ENCODE measurements at regions not wholly inside any gene's neighbourhood (a gene's known extent, or its start where the extent isn't known, plus 50 kb on each side); places are given as distances from the start of the nearest gene placed in this dataset.
"Not testable (repeated sequence)": the region's sequence is repeated elsewhere in the genome, so short reads cannot be mapped to it uniquely, and the experiment has no call there.

GRCh38 chr5:174491265-174491664 is 233.1 kb upstream of the MSX2 start:
- DNase-seq (ENCODE audit: low spot score): no peak

GRCh38 chr5:174491761-174492350 is 232.5 kb upstream of the MSX2 start:
- DNase-seq (ENCODE audit: low spot score): no peak

- DNase-seq (ENCODE audit: low spot score): no peak
Measured at GRCh38 chr5:174493530-174493929, 230.9 kb upstream of the MSX2 start.

- DNase-seq (ENCODE audit: low spot score): not testable (repeated sequence)
Measured at GRCh38 chr5:174497939-174498338, 226.4 kb upstream of the MSX2 start.

- not testable (repeated sequence) for DNase-seq (ENCODE audit: low spot score)
Measured at GRCh38 chr5:174498575-174498974, 225.8 kb upstream of the MSX2 start.

- DNase-seq (ENCODE audit: low spot score): no peak
Measured at GRCh38 chr5:174500636-174501035, 223.7 kb upstream of the MSX2 start.

- no peak for DNase-seq (ENCODE audit: low spot score)
Measured at GRCh38 chr5:174501461-174502069, 222.8 kb upstream of the MSX2 start.

- no peak for DNase-seq (ENCODE audit: low spot score)
Measured at GRCh38 chr5:174503086-174503460, 221.3 kb upstream of the MSX2 start.

GRCh38 chr5:174503461-174504265 is 220.7 kb upstream of the MSX2 start:
- DNase-seq (ENCODE audit: low spot score): no peak

- DNase-seq (ENCODE audit: low spot score): no peak
Measured at GRCh38 chr5:174504266-174504726, 220.1 kb upstream of the MSX2 start.

GRCh38 chr5:174505621-174506020 is 218.8 kb upstream of the MSX2 start:
- no peak for DNase-seq (ENCODE audit: low spot score)

GRCh38 chr5:174510782-174511453 is 213.5 kb upstream of the MSX2 start:
- DNase-seq (ENCODE audit: low spot score): not testable (repeated sequence)

GRCh38 chr5:174511714-174512253 is 212.6 kb upstream of the MSX2 start:
- DNase-seq (ENCODE audit: low spot score): no peak

- DNase-seq (ENCODE audit: low spot score): no peak
Measured at GRCh38 chr5:174514325-174514724, 210.1 kb upstream of the MSX2 start.

- no peak for DNase-seq (ENCODE audit: low spot score)
Measured at GRCh38 chr5:174514983-174515394, 209.4 kb upstream of the MSX2 start.

- DNase-seq (ENCODE audit: low spot score): no peak
Measured at GRCh38 chr5:174516741-174517140, 207.6 kb upstream of the MSX2 start.

- no peak for DNase-seq (ENCODE audit: low spot score)
Measured at GRCh38 chr5:174518512-174518911, 205.9 kb upstream of the MSX2 start.

- DNase-seq (ENCODE audit: low spot score): no peak
Measured at GRCh38 chr5:174520420-174521396, 203.7 kb upstream of the MSX2 start.

GRCh38 chr5:174521449-174521848 is 202.9 kb upstream of the MSX2 start:
- DNase-seq (ENCODE audit: low spot score): no peak

GRCh38 chr5:174522480-174523260 is 201.7 kb upstream of the MSX2 start:
- DNase-seq (ENCODE audit: low spot score): no peak
